Activated T-cell treated with anti-CD3 and anti-CD28 coated beads for 24 hours (primary cell): ENCODE measurements at regions not wholly inside any gene's neighbourhood (a gene's known extent, or its start where the extent isn't known, plus 50 kb on each side); places are given as distances from the start of the nearest gene placed in this dataset.
"Not testable (repeated sequence)": the region's sequence is repeated elsewhere in the genome, so short reads cannot be mapped to it uniquely, and the experiment has no call there.

Experiments used
- DNase-seq: peaks from one replicate; pipeline ENCODE4 v3.0.0-alpha.2; 2020; ENCODE audit warnings: low read depth

GRCh38 chrX:737021-737420 lies 106.4 kb downstream of the SHOX start:
- not testable (repeated sequence) for DNase-seq

- DNase-seq: no peak
Measured at GRCh38 chrX:734362-734761, 103.8 kb downstream of the SHOX start.

- no peak for DNase-seq
Measured at GRCh38 chrX:733961-734360, 103.4 kb downstream of the SHOX start.

- DNase-seq: no peak
Measured at GRCh38 chrX:729583-730409, 99.2 kb downstream of the SHOX start.

DNA sequence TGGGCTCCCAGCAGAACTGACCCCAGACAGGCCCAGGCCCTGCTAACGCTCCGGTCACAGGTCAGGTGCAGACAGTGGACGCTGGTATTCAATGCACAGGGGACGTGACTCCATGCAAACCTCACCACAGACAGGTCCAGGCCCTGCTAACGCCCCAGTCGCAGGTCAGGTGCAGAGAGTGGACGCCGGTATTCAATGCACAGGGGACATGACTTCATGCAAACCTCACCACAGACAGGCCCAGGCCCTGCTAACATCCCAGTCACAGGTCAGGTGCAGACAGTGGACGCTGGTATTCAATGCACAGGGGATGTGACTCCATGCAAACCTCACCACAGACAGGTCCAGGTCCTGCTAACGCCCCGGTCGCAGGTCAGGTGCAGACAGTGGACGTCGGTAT lies 98.5 kb downstream of the SHOX start:
- DNase-seq: not testable (repeated sequence)

GRCh38 chrX:728639-729038 lies 98.0 kb downstream of the SHOX start:
- not testable (repeated sequence) for DNase-seq

GRCh38 chrX:727738-728621 lies 97.4 kb downstream of the SHOX start:
- no peak for DNase-seq

- DNase-seq: no peak
Measured at GRCh38 chrX:725971-726370, 95.4 kb downstream of the SHOX start.

GRCh38 chrX:724256-724655 lies 93.7 kb downstream of the SHOX start:
- no peak for DNase-seq

GRCh38 chrX:723781-724180 lies 93.2 kb downstream of the SHOX start:
- DNase-seq: no peak

GRCh38 chrX:721354-721753 lies 90.8 kb downstream of the SHOX start:
- no peak for DNase-seq

DNA sequence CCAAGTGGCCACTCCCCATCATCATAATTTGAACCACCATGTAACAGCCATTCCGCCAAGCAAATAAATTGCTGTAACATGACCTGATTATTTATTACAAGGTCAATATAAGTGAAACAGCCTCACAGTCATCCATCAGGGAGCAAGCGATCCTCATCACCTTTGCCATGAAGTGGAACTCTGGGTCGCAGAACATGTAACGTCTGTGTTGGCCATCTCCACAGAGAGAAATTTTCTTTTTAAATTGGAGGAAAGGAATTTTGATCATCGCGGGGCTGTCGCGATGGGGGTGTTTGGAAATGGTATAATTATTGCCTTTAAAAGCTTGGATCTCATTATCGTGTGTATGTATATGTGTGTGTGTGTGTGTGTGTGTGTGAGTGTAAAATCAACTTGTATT lies 90.2 kb downstream of the SHOX start:
- no peak for DNase-seq

- DNase-seq: no peak
Measured at GRCh38 chrX:720250-720649, 89.7 kb downstream of the SHOX start.

- no peak for DNase-seq
Measured at GRCh38 chrX:716136-716535, 85.5 kb downstream of the SHOX start.

- no peak for DNase-seq
Measured at GRCh38 chrX:714131-714530, 83.5 kb downstream of the SHOX start.
